Right atrium auricular region (tissue), 2 donors: ENCODE measurements at regions not wholly inside any gene's neighbourhood (a gene's known extent, or its start where the extent isn't known, plus 50 kb on each side); places are given as distances from the start of the nearest gene placed in this dataset.

Experiments
- DNase-seq: peaks from one replicate; pipeline ENCODE4 v3.0.0-alpha.2; 2019; ENCODE audit warnings: low spot score
- H3K27ac ChIP-seq, 2 donors: fragments of 200-600 bp; sonication (generic); 1 replicate in 1 of 2; 2 replicates in 1 of 2; pipeline ENCODE4 v1.5.1; 2016 to 2019
- H3K27me3 ChIP-seq, 2 donors: fragments of 200-600 bp; sonication (generic); one replicate each; pipeline versions ENCODE4 v1.5.1 to v1.6.0; 2017 to 2019
- H3K36me3 ChIP-seq: fragments of 200-600 bp; sonication (generic); one replicate; pipeline ENCODE4 v1.5.1; 2016
- H3K4me1 ChIP-seq, 2 donors: fragments of 200-600 bp; sonication (generic); one replicate each; pipeline versions ENCODE4 v1.5.1 to v1.6.0; 2017 to 2019
- H3K4me3 ChIP-seq, 2 donors: fragments of 200-600 bp; sonication (generic); 1 replicate in 1 of 2; 2 replicates in 1 of 2; pipeline ENCODE4 v1.5.1; 2017 to 2019; ENCODE audit warnings: mild to moderate bottlenecking in 1 of 2, moderate library complexity in 1 of 2
- H3K9me3 ChIP-seq, 2 donors: fragments of 200-600 bp; sonication (generic); one replicate each; pipeline ENCODE4 v1.5.1; 2019
- TF ChIP-seq, protein P1 (sequence below), 2 donors: fragments of 200-600 bp; sonication (generic); IDR thresholded peaks; one replicate each; pipeline ENCODE4 v1.5.1; 2019; ENCODE audit warnings: antibody characterized with exemption in 2 of 2

DNA sequence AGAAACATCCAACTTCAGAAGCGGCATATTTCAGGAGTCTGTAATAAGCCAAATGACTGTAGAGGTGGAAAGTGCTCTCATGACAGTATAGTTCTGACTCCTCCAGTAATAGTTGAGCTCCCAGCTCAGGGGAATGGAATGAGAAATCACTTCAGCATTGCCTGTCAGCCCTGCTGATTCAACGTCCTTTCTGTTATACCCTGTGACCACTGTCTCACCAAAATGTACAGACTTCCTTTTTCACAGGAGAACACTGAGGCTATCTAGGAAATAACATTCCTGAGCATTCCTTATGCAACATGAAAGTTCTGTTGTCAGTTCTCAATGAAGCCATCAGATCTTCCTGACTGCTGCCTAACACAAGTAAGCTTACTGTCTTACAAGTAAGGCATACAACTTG, 284.5 kb upstream of the MME start:
- TF ChIP-seq, protein P1, sequence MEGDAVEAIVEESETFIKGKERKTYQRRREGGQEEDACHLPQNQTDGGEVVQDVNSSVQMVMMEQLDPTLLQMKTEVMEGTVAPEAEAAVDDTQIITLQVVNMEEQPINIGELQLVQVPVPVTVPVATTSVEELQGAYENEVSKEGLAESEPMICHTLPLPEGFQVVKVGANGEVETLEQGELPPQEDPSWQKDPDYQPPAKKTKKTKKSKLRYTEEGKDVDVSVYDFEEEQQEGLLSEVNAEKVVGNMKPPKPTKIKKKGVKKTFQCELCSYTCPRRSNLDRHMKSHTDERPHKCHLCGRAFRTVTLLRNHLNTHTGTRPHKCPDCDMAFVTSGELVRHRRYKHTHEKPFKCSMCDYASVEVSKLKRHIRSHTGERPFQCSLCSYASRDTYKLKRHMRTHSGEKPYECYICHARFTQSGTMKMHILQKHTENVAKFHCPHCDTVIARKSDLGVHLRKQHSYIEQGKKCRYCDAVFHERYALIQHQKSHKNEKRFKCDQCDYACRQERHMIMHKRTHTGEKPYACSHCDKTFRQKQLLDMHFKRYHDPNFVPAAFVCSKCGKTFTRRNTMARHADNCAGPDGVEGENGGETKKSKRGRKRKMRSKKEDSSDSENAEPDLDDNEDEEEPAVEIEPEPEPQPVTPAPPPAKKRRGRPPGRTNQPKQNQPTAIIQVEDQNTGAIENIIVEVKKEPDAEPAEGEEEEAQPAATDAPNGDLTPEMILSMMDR (IDR thresholded peaks at IDR 0.05) = no peak
- no peak for DNase-seq
- Histone ChIP-seq H3K4me1 (no peaks in the 10 kb centered on the region), H3K4me3 (no peak overlapping the region), H3K36me3 (no peaks in the 10 kb centered on the region), H3K27me3 (no peaks in the 10 kb centered on the region), H3K27ac (no peak overlapping the region), H3K9me3 (peaks cover 0 to 6% of the 10 kb centered on the region in 2 donors)

DNA sequence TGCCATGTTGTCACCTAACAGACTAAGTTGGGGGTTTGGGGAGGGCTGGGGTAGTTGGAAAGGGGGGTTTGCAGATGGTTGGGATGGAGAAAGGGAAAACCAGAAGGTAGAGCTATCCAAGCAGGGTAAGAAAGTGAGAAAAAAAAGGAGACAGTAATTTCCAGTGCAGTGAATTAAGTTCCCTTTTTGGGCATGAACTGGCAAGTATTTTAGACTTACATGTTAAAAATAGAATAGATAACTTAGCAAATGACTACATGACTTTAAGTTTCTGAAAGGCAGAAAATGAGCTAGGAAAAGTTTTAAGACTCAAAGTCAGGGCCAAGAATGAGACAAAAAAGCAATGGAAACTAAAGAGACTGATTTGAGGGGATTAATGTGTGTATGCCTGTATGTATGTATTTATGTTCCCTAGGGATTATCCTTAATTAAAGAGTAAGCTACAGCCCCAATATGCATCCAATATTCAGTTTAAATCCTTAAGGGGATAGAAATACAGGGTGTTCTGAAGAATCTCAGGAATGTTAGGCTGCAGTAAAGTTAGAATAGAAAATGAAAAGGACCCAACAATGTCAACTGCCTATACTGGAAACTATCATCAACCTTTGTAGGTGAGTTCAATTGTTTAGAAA, 285.2 kb upstream of the MME start:
- H3K27ac ChIP-seq = no peak overlapping the region

DNA sequence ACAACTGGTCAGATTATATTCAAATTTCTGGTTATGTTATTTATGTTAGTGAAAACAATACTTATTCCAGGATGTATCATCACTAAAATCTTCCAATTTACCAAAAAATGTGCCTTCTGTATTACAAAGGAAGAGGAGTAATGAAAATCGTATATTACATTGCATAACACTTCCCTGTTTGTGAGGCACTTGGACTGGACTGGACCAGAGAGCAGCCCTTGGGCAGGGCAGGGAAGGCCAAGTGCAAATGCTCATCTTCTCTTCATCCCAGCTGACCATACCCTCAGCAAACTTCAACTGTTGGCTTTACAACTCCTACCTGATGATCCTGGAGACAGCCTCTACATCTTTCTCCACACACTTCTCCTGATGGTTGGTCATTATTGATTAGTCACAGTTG, 285.7 kb upstream of the MME start:
- TF ChIP-seq, protein P1 (IDR thresholded peaks at IDR 0.05) = no peak
- H3K4me1 ChIP-seq = no peaks in the 10 kb centered on the region
- H3K4me3 ChIP-seq = no peak overlapping the region
- H3K27me3 ChIP-seq = no peaks in the 10 kb centered on the region
- H3K27ac ChIP-seq = no peak overlapping the region
- no peaks in the 10 kb centered on the region for H3K9me3 ChIP-seq
- no peak for DNase-seq
- no peaks in the 10 kb centered on the region for H3K36me3 ChIP-seq

More for the DNA sequence above, 285.2 kb upstream of the MME start:
- DNase-seq = no peak
- TF ChIP-seq, protein P1 (IDR thresholded peaks at IDR 0.05) = no peak
- H3K36me3 ChIP-seq = no peaks in the 10 kb centered on the region
- H3K4me3 ChIP-seq = no peak overlapping the region
- no peaks in the 10 kb centered on the region for H3K4me1 ChIP-seq
- H3K9me3 ChIP-seq = peaks cover 0 to 5% of the 10 kb centered on the region in 2 donors
- no peaks in the 10 kb centered on the region for H3K27me3 ChIP-seq

DNA sequence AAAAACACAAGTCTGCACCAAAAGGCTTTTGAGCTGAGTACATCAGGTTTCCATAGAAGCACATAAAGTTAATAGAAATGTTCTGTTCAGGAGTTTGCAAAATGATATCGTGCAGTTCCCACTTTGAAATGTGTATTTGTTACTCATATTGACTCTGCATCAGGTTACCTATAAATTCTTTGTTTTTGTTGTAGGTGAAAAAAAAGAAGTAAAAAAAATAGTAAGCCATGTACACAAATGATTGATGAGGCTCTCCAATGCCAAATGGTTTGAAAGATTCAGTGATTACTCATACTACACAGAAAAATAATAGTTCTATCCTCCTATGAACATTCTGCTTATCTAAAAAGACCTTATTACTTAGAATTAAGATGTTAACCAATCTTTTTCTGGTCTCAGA, 287.3 kb upstream of the MME start:
- Histone ChIP-seq H3K27ac (no peak overlapping the region), H3K4me3 (no peak overlapping the region), H3K4me1 (no peaks in the 10 kb centered on the region), H3K27me3 (no peaks in the 10 kb centered on the region), H3K36me3 (no peaks in the 10 kb centered on the region), H3K9me3 (no peaks in the 10 kb centered on the region)
- TF ChIP-seq, protein P1 (IDR thresholded peaks at IDR 0.05) = no peak
- no peak for DNase-seq

DNA sequence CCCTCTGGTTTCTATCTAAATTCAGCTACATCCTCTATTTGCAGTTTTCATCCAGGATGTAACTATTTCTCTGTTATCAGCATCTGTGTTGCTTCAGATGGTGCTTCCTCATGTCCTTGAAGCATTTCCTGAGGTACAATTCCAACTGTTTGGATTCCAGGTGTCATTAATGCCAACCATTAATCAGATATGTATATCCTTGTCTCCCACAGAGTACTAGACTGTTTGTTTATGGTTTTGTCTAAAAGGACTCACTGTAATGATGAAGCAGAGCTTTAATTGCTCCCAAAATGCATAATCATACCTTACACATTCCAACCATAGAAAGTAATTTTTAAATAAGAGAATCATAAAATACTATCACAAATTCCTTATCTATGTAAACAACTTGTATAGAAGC, 288.5 kb upstream of the MME start:
- Histone ChIP-seq H3K4me1 (no peaks in the 10 kb centered on the region), H3K27ac (no peak overlapping the region), H3K4me3 (no peak overlapping the region), H3K9me3 (no peaks in the 10 kb centered on the region), H3K27me3 (no peaks in the 10 kb centered on the region), H3K36me3 (no peaks in the 10 kb centered on the region)
- DNase-seq = no peak
- TF ChIP-seq, protein P1 (IDR thresholded peaks at IDR 0.05) = no peak

DNA sequence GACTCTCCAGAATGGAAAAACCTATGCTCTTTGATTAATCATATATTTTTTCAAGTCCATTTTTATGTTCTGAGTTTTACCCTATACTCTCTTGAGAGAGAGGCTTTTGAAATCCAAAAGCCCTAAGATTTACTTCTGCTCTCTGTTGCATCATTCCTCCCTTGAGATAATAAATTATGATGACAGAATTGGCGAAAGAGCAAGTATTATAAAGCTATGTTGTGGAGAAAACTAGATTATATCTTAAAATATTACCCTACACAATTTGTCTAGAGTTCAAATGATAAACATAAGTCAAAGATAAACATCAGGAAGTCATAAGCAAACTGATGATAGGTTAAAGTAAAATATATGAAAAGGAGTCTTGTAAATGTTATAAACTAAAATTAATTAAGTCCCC, 293.4 kb upstream of the MME start:
- TF ChIP-seq, protein P1 (IDR thresholded peaks at IDR 0.05) = no peak
- H3K4me3 ChIP-seq = no peak overlapping the region
- no peaks in the 10 kb centered on the region for H3K9me3 ChIP-seq
- no peaks in the 10 kb centered on the region for H3K27me3 ChIP-seq
- H3K27ac ChIP-seq = no peak overlapping the region
- no peaks in the 10 kb centered on the region for H3K4me1 ChIP-seq
- no peaks in the 10 kb centered on the region for H3K36me3 ChIP-seq
- DNase-seq = no peak
